ENCODE measurements at regions not wholly inside any gene's neighbourhood (a gene's known extent, or its start where the extent isn't known, plus 50 kb on each side); places are given as distances from the start of the nearest gene placed in this dataset.

DNA sequence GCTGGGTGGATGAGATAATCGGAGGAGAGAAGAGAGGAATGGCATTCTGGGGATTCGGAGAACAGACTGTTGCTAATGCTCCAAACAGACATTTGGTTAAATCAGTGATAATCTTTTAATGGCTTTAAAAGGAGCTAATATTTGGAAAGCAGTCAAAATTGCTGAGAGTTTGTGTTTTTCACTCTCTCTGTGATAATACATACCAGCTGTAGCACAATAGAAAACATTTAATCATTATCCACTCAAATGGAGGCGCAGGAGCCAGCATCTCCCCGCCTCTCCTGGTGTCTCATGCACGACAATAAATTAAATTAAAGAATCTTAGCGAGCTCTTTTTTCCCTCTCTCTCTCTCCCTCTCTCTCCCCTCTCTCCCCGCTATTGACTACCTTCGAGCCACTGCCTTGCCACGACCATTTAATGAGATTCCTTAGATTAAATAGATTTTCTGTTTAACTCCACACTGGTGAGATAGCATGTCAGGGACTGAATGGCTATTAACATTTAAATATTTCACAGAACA is 268.6 kb upstream of the MVB12B start:
- TF ChIP-seq SIN3A (IDR thresholded peaks at IDR 0.05; ENCODE audit: borderline replicate concordance, insufficient read depth, low read length) (no peak), TAF1 (IDR thresholded peaks at IDR 0.05; ENCODE audit: borderline replicate concordance, insufficient read depth, low read length) (no peak), POLR2AphosphoS5 (IDR thresholded peaks at IDR 0.05; ENCODE audit: low read depth, low read length) (no peak), FOXP2 (optimal IDR thresholded peaks at IDR 0.05; ENCODE audit: borderline replicate concordance, extremely low read depth, extremely low read length, insufficient read depth) (no peak)
- TF ChIP-seq, protein P1, sequence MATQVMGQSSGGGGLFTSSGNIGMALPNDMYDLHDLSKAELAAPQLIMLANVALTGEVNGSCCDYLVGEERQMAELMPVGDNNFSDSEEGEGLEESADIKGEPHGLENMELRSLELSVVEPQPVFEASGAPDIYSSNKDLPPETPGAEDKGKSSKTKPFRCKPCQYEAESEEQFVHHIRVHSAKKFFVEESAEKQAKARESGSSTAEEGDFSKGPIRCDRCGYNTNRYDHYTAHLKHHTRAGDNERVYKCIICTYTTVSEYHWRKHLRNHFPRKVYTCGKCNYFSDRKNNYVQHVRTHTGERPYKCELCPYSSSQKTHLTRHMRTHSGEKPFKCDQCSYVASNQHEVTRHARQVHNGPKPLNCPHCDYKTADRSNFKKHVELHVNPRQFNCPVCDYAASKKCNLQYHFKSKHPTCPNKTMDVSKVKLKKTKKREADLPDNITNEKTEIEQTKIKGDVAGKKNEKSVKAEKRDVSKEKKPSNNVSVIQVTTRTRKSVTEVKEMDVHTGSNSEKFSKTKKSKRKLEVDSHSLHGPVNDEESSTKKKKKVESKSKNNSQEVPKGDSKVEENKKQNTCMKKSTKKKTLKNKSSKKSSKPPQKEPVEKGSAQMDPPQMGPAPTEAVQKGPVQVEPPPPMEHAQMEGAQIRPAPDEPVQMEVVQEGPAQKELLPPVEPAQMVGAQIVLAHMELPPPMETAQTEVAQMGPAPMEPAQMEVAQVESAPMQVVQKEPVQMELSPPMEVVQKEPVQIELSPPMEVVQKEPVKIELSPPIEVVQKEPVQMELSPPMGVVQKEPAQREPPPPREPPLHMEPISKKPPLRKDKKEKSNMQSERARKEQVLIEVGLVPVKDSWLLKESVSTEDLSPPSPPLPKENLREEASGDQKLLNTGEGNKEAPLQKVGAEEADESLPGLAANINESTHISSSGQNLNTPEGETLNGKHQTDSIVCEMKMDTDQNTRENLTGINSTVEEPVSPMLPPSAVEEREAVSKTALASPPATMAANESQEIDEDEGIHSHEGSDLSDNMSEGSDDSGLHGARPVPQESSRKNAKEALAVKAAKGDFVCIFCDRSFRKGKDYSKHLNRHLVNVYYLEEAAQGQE (IDR thresholded peaks at IDR 0.05; ENCODE audit: insufficient read depth in 1 of 2, low read depth in 2 of 2, low read length in 2 of 2) = no peak

Measured in PFSK-1 (cell line).